Testis (tissue), 2 donors: ENCODE measurements at regions not wholly inside any gene's neighbourhood (a gene's known extent, or its start where the extent isn't known, plus 50 kb on each side); places are given as distances from the start of the nearest gene placed in this dataset.

Experiments used
- CTCF ChIP-seq, 3 experiments: fragments of 450-650 bp in 2 of 3; fragments of 200-600 bp in 1 of 3; sonication (generic) in 1 of 3; IDR thresholded peaks; one replicate each; pipeline ENCODE4 v1.5.1; 2016 to 2019; ENCODE audit warnings: antibody characterized with exemption in 3 of 3, mild to moderate bottlenecking in 2 of 3, moderate library complexity in 1 of 3
- POLR2A ChIP-seq: fragments of 450-650 bp; IDR thresholded peaks from one replicate; pipeline ENCODE4 v1.6.1; 2017; ENCODE audit warnings: antibody characterized with exemption, mild to moderate bottlenecking, moderate library complexity

GRCh38 chr22:49717322-49717919 lies 110.3 kb downstream of the BRD1 start:
- TF ChIP-seq POLR2A (no peak), CTCF (IDR thresholded peaks at IDR 0.05) (no peak)
